Left lobe of liver (tissue), 2 donors: ENCODE measurements at regions not wholly inside any gene's neighbourhood (a gene's known extent, or its start where the extent isn't known, plus 50 kb on each side); places are given as distances from the start of the nearest gene placed in this dataset.
"Not testable (repeated sequence)": the region's sequence is repeated elsewhere in the genome, so short reads cannot be mapped to it uniquely, and the experiment has no call there.

Experiments used
- ATAC-seq: fragments of 200-7000 bp; cut with Tn5 transposase; one replicate; pipeline ENCODE4 v1.9.1; 2020; ENCODE audit warnings: mild to moderate bottlenecking, moderate library complexity
- DNase-seq: peaks from one replicate; pipeline ENCODE4 v3.0.0-alpha.2; 2020; ENCODE audit warnings: low spot score
- donor health status: DM: no; HTN: no; CAD: no; lungs with moderate emphysema.
- donor health status: DM: no; HTN: yes; CAD: no.

DNA sequence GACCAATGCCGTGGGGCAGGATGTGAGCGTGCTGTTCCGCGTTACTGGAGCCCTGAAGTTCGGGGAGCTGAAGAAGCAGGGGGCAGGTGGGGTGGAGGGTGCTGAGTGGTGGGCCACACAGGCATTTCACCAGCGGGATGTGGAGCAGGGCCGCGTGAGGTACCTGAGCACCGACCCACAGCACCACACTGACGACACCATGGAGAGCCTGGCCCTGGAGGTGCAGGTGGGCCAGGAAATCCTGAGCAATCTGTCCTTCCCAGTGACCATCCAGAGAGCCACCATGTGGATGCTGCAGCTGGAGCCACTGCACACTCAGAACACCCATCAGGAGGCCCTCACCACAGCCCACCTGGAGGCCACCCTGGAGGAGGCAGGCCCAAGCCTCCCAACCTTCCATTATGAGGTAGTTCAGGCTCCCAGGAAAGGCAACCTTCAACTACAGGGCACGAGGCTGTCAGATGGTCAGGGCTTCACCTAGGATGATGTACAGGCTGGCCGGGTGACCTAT, 179.6 kb downstream of the TBC1D2B start:
- DNase-seq: no peak
- no peak for ATAC-seq

DNA sequence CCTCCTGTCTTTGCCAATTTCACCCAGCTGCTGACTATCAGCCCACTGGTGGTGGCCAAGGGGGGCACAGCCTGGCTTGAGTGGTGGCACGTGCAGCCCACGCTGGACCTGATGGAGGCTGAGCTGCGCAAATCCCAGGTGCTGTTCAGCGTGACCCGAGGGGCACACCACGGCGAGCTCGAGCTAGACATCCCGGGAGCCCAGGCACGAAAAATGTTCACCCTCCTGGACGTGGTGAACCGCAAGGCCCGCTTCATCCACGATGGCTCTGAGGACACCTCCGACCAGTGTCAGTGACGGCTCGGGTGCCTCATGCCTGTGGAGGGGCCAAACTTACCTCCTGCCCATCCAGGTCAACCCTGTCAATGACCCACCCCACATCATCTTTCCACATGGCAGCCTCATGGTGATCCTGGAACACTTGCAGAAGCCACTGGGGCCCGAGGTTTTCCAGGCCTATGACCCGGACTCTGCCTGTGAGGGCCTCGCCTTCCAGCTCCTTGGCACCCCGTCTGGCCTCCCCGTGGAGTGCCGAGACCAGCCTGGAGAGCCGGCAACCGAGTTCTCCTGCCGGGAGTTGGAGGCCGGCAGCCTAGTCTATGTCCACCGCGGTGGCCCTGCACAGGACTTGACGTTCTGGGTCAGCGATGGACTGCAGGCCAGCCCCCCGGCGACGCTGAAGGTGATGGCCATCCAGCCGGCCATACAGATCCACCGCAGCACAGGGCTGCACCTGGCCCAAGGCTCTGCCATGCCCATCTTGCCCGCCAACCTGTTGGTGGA, 180.2 kb downstream of the TBC1D2B start:
- ATAC-seq, DNase-seq: not testable (repeated sequence)

DNA sequence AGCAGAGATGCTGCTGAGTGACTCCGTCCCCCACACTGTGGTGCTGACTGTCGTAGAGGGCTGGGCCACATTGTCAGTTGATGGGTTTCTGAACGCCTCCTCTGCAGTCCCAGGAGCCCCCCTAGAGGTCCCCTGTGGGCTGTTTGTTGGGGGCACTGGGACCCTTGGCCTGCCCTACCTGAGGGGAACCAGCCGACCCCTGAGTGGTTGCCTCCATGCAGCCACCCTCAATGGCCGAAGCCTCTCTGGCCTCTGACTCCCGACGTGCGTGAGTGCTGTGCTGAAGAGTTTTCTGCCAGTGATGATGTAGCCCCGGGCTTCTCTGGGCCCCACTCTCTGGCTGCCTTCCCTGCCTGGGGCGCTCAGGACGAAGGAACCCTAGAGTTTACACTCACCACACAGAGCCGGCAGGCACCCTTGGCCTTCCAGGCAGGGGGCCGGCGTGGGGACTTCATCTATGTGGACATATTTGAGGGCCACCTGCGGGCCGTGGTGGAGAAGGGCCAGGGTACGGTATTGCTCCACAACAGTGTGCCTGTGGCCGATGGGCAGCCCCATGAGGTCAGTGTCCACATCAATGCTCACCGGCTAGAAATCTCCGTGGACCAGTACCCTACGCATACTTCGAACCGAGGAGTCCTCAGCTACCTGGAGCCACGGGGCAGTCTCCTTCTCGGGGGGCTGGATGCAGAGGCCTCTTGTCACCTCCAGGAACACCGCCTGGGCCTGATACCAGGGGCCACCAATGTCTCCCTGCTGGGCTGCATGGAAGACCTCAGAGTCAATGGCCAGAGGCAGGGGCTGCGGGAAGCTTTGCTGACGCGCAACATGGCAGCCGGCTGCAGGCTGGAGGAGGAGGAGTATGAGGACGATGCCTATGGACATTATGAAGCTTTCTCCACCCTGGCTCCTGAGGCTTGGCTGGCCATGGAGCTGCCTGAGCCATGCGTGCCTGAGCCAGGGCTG, 181.1 kb downstream of the TBC1D2B start:
- ATAC-seq, DNase-seq: not testable (repeated sequence)

DNA sequence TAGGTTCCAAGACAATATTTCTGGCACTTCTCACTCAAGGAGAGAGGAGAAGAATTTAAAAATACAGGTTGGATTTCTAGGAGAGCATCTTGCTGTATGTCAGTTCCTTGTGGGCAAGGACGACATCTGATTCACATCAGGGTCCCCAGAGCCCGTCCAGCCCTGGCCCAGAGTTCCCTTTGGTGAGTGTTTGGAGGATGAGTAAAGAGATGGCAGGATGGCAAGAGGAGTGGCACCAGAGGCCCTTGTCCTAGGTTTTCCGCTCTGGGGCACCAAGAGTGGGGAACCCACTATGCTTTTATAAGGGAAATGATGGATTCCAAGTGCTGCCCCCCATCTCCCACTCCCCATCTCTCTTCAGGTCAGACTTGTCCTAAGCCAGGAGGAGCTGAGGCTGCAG, 181.8 kb downstream of the TBC1D2B start:
- no peak for ATAC-seq
- no peak for DNase-seq

DNA sequence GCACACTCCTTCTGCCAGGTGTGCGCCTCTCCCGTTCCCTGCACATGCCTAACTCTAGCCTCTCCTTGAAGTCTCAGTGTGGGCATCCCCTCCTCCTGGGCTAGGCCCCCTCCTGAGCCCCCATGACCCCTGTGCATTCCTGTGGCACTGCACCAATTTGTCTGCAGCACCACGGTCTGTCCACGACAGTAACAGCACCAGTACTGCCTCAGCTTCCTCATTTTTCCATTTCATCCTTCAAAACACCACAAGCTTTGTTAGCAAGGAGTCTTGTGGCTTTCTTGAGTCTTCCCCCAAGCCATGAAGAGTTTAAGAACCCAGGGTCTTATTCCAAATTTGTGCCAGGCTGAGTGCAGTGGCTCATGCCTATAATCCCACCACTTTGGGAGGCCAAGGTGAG, 182.4 kb downstream of the TBC1D2B start:
- ATAC-seq, DNase-seq: not testable (repeated sequence)

DNA sequence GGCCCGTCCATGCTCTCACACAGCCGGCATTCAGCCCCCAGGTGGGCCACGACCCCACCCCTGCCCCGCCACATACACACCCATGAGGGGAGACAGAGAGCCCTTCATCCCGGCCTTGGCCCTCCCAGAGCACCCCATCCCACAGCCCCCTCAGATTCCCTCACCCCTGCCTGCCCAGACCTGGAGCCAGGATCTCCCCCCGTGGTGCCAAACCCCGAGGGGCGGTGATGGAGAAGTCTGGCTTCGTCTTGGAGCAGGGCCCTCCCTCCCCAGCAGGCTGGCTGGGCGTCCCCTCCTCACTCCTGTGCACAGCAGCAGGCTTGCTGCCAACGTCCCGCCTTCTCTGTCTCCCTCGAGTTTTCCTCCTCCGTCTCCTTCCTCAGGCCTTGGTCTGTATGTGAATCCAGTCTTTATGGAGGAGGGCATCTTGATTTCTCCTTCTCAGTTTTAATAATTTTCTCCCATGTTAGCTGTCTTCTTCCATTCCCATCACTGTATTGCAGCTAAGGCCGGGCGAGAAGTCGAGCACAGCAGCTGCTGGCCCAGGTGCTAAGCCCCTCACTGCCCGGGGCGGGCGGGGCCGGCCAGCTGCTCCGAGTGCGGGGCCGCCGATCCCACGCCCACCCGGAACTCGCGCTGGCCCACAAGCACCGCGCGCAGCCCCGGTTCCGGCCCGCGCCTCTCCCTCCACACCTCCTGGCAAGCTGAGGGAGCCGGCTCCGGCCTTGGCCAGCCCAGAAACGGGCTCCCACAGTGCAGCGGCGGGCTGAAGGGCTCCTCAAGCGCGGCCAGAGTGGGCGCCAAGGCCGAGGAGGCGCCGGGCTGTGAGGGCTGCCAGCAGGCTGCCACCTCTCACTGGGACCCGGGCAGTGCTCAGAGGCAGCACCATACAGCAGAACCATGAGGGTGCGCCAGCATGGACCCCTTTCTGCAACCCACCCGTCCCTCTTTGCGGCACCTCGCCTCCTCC, 183.6 kb downstream of the TBC1D2B start:
- not testable (repeated sequence) for ATAC-seq, DNase-seq

DNA sequence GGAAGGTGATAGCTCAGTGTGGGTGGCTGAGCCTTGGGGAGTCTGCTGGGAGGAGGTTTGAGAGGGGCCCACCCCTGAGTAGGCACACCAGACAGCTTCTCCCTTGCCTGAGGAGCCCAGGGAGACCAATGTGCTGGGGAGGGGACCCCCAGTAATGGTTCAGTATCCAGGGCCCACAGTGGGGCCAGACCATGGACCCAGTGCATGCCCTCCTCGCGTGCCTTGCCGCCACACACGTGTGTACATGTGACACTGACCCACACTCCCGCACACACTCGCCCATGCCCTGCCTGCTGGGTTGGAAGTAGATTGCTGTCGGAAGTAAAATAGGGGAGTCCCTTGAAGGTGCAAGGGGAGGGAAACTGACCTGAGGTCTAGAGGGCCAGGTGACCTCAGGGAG, 184.3 kb downstream of the TBC1D2B start:
- ATAC-seq, DNase-seq: not testable (repeated sequence)

DNA sequence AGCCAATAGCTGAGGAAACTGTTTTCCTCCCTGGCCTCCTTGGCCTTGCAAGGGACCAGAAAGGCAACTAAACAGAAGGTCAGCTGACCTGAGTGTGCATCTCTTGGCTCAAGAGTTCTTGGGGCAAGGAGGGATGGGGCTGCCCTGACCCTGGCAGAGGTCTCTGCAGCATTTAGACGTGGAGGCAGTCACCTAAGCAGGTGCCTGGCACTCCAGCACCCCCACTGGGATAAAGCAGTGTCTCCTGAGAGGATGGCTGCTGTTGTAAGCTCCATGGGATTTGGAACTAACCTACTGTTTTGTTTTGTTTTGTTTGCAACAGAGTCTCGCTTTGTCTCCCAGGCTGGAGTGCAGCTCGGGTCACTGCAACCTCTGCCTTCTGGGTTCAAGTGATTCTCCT, 185.2 kb downstream of the TBC1D2B start:
- no peak for ATAC-seq
- no peak for DNase-seq

DNA sequence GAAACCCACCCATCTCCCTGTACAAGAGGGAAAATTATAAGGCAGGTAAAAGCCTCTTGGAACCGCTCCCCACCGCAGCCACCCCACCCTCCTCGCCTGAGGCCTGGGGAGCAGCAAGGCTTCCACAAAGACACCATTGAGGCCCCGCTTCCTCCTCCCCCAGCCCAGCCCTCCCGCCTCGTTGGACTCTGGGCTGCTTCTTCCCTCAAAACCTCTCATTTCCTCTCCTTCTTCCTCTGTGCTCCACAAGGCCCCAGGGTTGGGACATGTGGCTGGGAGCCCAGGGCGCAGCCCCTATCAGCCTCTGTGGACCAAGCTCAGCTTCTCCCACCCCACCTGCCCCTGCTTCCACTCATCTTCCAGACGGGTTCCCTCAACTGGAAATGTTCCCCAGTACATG, 185.6 kb downstream of the TBC1D2B start:
- not testable (repeated sequence) for ATAC-seq

DNA sequence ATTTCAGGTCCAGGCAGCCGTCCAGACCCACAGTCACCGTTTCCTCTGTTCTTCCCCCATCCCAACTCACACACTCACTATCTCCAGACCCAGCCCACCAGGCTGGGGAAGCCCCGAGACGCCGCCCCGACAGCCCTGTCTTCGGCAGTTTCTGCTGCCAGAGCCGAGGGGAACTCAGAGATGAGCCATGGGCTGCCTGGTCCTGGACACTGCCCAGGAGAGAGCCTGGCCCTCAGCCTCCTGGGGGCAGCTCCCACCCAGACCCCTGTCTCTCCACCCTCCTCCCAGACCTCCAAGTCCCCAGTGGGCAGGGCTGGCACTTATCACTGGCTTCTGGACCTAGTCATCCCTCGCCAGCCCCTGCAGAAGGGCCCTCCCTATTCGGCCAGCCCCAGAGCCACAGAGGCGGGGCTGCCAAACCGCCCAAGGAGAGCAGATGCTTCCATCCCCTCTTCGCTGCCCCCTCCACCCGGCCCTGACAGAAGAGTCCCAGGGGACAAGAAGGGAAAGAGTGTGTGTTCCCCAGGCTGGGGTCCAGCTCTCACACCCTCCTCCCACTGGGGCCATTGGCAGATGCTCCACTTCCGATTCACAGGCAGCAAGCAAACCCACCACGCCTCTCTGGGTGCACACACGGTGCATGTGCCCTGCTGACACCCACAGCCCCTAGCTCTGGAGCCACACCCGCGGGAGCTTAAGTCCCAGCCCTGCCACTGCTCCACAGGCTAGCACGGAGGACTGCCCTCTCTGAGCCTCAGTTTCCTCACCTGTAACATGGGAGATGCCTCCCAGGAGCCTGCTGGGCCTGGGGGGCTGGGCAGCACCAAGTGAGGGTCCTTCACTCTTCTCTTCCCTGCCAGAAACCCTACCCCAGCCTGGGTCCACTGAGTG, 186.4 kb downstream of the TBC1D2B start:
- not testable (repeated sequence) for ATAC-seq, DNase-seq

More for the DNA sequence above, 185.6 kb downstream of the TBC1D2B start:
- not testable (repeated sequence) for DNase-seq

DNA sequence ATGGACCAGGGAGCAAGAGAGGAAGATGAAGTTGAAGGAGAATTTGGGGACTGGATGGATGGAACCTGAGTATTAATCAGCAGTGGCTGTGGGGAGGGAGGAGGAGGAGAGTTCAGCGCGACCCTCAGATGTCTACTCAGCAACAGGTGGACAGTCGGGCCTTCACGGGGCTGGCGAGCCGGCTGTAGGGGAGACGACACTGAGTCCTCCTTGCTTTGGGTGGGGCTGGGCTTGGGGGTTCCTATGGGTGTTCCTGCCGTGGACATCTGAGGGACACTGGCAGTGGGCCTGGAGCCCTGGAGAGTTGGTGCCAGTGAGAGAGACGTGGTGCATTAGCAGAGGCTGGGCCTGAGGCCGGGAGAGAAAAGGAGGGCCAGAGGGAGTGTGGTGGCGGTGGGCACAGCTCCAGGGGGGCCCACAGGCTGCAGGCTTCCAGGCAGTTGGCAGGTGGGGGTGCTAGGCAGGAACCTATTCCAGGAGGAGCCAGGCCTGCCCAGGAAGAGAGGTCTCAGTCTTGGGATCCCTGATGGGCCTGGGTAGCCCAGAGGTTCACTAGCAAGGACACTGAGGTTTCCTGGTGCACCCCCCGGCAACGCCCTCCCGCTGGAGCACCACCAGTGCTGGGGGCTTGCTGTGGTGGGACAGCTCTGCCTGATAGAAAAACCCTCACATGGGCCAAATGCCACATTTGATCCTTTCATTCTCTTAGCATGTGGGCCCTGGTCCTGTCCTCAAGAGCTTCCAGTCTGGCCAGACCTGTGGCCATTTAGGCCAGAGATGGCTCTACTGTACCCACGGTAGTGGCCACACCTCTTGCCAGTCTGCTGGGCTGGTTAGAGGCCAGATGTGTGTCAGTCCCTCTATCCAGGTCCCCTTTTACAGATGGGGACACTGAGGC, 187.4 kb downstream of the TBC1D2B start:
- not testable (repeated sequence) for DNase-seq, ATAC-seq

DNA sequence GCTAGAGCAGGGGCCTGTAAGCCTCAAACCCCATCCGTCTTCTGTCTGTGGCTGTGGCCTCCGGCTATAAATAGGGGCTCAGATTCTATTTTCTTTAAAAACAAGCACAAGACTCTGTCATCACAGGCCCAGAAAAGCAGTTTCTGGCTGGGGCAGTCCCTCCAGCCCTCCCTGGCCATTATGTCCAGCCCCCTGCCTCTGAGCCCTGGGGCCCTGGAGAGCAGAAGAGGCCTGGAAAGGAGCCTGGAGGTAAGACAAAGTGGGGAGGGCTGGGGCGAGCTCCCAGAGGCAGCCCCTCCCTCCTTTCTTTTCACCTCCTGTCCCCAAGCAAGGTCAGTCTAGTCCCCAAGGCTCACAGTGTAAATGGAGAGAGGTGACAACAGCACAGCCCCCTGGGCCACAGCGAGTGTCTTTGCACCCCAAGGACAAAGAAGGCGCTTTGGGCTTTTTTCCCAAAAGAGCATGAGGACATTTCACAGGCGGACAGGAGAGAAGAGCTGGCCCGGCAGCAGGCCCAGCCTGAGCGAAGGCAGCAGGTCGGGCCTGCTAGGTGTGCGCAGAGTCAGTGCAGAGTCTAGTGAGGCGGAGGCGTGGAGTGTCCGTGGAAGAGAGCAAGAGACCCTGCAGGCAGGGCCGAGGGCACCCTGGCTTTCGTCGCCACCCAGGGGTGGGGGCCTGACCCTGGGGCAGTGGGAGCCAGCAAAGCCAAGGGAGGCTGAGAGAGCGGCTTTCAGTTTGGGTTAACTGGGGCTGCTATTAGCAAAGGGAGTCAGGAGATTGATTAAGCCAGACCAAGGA, 188.3 kb downstream of the TBC1D2B start:
- DNase-seq (no peak), ATAC-seq (no peak)

DNA sequence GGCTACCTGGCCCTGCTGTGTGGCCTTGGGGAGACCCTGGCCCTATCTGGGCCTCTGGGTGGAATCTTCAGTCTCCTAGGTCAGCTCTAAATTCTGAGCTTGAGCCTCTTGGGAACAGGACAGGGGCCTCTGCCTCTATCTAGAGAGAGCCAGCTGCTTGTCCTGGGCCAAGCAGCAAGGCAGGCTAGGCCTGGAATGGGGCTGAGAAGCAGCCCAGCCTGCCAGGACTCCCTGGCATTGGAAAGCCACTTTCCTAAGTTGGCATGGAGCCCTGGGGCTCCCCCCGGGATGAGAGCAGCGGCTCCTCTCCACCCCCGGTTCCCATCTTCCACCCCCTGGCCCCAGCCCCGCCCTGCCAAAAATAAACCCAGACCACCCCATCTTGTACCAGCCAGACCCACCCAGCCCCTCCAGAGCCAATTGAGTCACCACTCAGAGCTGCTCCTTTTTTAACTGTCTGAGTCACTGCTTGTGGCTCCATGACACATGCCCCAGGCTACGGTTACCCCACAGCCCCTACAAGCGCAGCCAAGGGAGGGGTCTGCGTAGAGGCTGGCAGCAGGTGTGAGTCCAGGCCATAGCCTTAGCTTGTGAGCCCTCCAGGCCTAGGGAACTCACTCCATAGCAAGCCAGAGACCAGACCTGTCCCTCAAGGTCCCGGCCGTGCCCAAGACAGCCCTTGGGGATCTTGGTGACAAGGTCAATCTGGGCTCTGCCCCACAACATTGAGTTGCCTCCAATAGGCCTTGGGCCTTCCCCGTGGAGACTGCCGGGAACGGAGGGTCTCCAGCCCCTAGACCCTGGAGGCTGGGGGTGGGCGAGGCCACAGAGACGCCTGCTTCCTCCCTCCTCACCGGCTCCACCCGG, 189.7 kb downstream of the TBC1D2B start:
- ATAC-seq, DNase-seq: not testable (repeated sequence)

DNA sequence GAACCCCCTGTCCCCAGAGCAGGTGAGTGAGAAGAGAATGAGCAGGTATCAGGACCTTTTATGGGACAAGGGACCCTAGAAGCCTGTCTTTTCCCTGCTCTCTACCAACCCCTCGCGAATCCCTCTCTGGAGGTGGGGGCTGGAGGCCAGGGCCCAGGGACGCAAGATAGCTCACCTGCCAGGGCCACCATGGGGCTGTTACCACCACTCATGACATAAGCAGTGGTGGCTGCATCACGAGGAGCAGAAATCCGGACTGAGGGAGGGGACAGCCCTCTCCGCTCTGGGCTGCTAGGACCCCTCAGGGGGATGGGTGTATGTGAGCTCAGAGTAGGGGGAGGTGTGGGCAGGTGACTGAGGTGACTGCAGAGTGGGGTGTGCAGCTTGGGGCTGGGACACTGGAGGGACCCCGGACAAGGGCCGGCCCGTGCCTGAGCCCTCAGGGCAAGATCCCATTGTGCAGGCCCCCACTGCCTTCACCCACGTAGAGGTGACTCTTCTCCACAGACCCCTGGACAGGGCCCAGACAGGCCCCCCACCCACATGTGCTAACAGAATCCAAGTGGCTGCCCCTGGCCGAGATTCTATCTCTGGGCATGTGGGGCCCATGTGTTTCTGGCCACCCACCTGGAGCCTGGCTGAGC, 190.6 kb downstream of the TBC1D2B start:
- ATAC-seq (no peak), DNase-seq (no peak)

DNA sequence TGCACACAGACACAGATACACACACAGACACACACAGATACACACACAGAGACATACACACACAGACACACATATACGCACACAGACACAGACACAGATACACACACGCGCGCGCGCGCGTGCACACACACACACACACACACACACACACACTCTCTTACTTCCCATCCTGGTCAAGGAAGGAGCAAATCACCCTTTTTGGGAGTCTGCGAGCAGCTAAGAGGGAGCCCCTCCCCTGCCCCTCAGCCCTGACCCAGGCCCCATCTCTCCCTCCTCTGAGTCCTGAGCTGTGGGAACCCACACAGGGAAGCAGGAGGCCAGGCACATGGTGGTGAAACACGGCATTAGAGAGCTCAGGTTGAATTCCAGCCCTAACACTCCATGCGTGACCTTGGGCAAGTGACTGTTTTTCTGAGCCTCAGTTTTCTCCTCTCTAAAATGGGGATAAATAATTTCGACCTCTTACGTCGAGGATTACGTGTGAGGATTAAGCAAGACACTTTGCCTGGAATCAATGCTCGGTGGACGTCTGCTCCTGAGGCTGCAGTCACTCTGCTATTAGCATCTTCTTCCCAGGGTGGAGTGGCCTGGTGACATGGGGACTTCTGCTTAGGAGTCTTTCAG, 191.5 kb downstream of the TBC1D2B start:
- not testable (repeated sequence) for ATAC-seq, DNase-seq
